ENCODE measurements at regions not wholly inside any gene's neighbourhood (a gene's known extent, or its start where the extent isn't known, plus 50 kb on each side); places are given as distances from the start of the nearest gene placed in this dataset.

DNA sequence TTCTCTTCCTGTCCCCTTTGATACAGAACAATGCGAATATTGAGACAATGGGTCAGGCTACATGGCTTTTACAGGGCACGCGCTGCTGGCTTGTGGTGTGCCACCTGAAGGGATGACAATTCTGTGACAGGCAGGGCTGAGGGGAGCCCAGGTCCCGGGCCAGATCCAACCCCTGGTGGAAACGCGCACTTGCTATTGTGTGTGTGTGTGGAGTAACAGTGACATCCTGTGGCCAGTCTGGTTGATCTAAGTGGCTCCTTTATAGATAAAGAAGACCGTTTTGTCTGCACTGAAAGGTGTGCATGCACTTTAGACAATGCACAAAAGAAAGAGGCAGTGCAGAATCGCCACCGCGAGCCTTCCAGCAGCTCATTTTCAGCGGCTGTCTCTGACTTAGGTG, 273.6 kb downstream of the HRH4 start:
- TF ChIP-seq, protein P1, sequence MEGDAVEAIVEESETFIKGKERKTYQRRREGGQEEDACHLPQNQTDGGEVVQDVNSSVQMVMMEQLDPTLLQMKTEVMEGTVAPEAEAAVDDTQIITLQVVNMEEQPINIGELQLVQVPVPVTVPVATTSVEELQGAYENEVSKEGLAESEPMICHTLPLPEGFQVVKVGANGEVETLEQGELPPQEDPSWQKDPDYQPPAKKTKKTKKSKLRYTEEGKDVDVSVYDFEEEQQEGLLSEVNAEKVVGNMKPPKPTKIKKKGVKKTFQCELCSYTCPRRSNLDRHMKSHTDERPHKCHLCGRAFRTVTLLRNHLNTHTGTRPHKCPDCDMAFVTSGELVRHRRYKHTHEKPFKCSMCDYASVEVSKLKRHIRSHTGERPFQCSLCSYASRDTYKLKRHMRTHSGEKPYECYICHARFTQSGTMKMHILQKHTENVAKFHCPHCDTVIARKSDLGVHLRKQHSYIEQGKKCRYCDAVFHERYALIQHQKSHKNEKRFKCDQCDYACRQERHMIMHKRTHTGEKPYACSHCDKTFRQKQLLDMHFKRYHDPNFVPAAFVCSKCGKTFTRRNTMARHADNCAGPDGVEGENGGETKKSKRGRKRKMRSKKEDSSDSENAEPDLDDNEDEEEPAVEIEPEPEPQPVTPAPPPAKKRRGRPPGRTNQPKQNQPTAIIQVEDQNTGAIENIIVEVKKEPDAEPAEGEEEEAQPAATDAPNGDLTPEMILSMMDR (IDR thresholded peaks at IDR 0.05), result no peak
- TF ChIP-seq, protein P2, sequence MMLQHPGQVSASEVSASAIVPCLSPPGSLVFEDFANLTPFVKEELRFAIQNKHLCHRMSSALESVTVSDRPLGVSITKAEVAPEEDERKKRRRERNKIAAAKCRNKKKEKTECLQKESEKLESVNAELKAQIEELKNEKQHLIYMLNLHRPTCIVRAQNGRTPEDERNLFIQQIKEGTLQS (CRISPR knock-in tag; conservative IDR thresholded peaks at IDR 0.05), result no peak

All from WTC11 (cell line).